T-cell (primary cell): ENCODE measurements at regions not wholly inside any gene's neighbourhood (a gene's known extent, or its start where the extent isn't known, plus 50 kb on each side); places are given as distances from the start of the nearest gene placed in this dataset.

Experiments
- ATAC-seq, 4 experiments: fragments of 200-7000 bp in 3 of 4; fragments of 150-1000 bp in 1 of 4; cut with Tn5 transposase; replicated peaks in 1 of 4; 1 replicate in 3 of 4; 2 replicates in 1 of 4; pipeline ENCODE4 v1.10.0; 2021; ENCODE audit warnings: moderate library complexity in 3 of 4, mild to moderate bottlenecking in 2 of 4, moderate number of reproducible peaks in 1 of 4
- CTCF ChIA-PET, 2 donors: fragments of 300-600 bp; sonication (Branson Sonifier 250); formaldehyde crosslinking; loops; one replicate each; lab custom pipeline; 2022; ENCODE audit warnings: antibody characterized with exemption in 2 of 2; lab: Charles Lee
- POLR2A ChIA-PET, 2 donors: fragments of 300-600 bp; sonication (Branson Sonifier 250); formaldehyde crosslinking; loops; one replicate each; lab custom pipeline; 2022; ENCODE audit warnings: antibody characterized with exemption in 2 of 2; lab: Charles Lee
- DNase-seq, 35 experiments: peaks; one replicate each; pipeline versions ENCODE4 v3.0.0 to v3.0.0-alpha.2; 2013 to 2023
- H3K27ac ChIP-seq: one replicate; pipeline ENCODE4 v1.5.1; 2013; ENCODE audit warnings: low read length
- H3K27me3 ChIP-seq, 2 experiments: replicated peaks in 1 of 2; 1 replicate in 1 of 2; 2 replicates in 1 of 2; pipeline versions ENCODE4 v1.6.1 to v1.7.0; 2013; ENCODE audit warnings: low read length in 1 of 2, mixed read lengths in 1 of 2; ENCODE audit not compliant: control insufficient read depth in 2 of 2, insufficient read depth in 2 of 2; ENCODE audit errors: extremely low read depth in 1 of 2
- H3K36me3 ChIP-seq, 2 donors: 1 replicate in 1 of 2; 2 replicates in 1 of 2; pipeline versions ENCODE4 v1.6.1 to v1.7.0; 2013; ENCODE audit warnings: low read length in 1 of 2; ENCODE audit not compliant: control insufficient read depth in 2 of 2, insufficient read depth in 1 of 2; ENCODE audit errors: extremely low read depth in 1 of 2
- H3K4me1 ChIP-seq, 2 experiments: 1 replicate in 1 of 2; 2 replicates in 1 of 2; pipeline versions ENCODE4 v1.6.1 to v1.7.0; 2013; ENCODE audit warnings: low read length in 2 of 2, mixed read lengths in 1 of 2; ENCODE audit not compliant: insufficient read depth in 2 of 2, control insufficient read depth in 1 of 2; ENCODE audit errors: extremely low read depth in 1 of 2
- H3K4me3 ChIP-seq, 2 donors: 1 replicate in 1 of 2; 2 replicates in 1 of 2; pipeline versions ENCODE4 v1.5.1 to v1.7.0; 2013; ENCODE audit warnings: mild to moderate bottlenecking in 2 of 2, low read length in 1 of 2, moderate library complexity in 1 of 2; ENCODE audit not compliant: control insufficient read depth in 1 of 2; ENCODE audit errors: extremely low read depth in 1 of 2
- H3K9me3 ChIP-seq: 2 replicates; pipeline ENCODE4 v1.7.0; 2013
- H3K27ac Mint-ChIP-seq, 2 donors: one replicate each; pipeline ENCODE4 v1.8.0; 2020 to 2021; ENCODE audit warnings: mild to moderate bottlenecking in 2 of 2, mixed read lengths in 2 of 2
- H3K27me3 Mint-ChIP-seq, 2 donors: one replicate each; pipeline ENCODE4 v1.8.0; 2021 to 2022; ENCODE audit warnings: mixed read lengths in 2 of 2
- H3K36me3 Mint-ChIP-seq: one replicate; pipeline ENCODE4 v1.8.0; 2021; ENCODE audit warnings: mixed read lengths
- H3K4me1 Mint-ChIP-seq, 3 donors: one replicate each; pipeline ENCODE4 v1.8.0; 2020 to 2022; ENCODE audit warnings: mixed read lengths in 3 of 3, mild to moderate bottlenecking in 1 of 3
- H3K4me3 Mint-ChIP-seq, 3 donors: one replicate each; pipeline ENCODE4 v1.8.0; 2020 to 2022; ENCODE audit warnings: mild to moderate bottlenecking in 3 of 3, mixed read lengths in 3 of 3, moderate library complexity in 3 of 3
- H3K9me3 Mint-ChIP-seq, 3 donors: one replicate each; pipeline ENCODE4 v1.8.0; 2020 to 2022; ENCODE audit warnings: mixed read lengths in 3 of 3
- WGBS: methylation state at CpG from one replicate; pipeline ENCODE4 v1.1.5; 2013; ENCODE audit warnings: missing lambda C conversion rate; ENCODE audit not compliant: insufficient coverage; 5-methylcytosine and 5-hydroxymethylcytosine counted together

DNA sequence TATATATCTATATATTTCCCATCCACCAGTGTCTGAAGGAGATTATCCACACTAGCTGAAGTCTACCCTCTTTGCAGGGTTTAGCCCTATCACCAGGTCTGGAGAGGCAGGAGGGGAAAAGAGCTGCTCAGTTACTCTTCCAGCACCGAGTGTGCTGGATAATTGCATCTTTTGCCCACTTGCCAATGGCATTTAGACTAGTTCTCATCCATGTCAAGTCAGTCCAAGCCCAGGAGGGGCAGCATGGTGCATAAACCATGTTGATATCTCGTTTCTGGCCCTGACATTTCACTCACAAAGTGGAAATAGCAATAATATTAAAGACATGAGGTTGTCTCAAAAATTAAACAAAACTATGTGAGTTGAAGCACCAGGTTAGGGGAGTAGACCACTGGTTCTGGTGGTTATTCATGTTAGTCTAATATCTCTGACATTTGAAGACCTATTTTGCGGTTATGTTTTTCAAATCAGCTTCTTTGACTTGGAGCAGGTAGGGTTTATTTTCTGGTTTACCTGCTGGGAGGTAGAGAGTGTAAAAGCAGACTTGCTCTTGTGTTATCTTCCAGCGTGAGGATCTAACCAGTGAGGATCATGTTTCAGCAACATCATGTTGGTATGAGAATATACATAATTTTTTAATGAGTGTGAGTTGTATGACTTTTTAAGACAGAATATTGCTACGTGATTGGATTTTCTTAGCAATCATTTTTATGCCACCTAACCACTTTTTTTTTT lies 273.2 kb upstream of the KIRREL3 start:
- WGBS, result 79% methylated on average over 3 of the region's 5 CpGs
- ChIA-PET CTCF (no interaction called here), POLR2A (no interaction called here)
- no peak for DNase-seq
- H3K9me3 Mint-ChIP-seq, result peaks cover 0 to 6% (median 4%) of the 10 kb centered on the region in 3 donors
- H3K27me3 Mint-ChIP-seq, result peaks cover 0 to 12% of the 10 kb centered on the region in 2 donors
- ATAC-seq, result no peak
- Histone ChIP-seq H3K27me3 (peaks cover 0 to 3% of the 10 kb centered on the region in 2 experiments), H3K27ac (no peak overlapping the region), H3K4me3 (no peak overlapping the region), H3K9me3 (no peaks in the 10 kb centered on the region), H3K4me1 (no peaks in the 10 kb centered on the region), H3K36me3 (no peaks in the 10 kb centered on the region)
- H3K4me3 Mint-ChIP-seq, result no peak overlapping the region
- H3K27ac Mint-ChIP-seq, result no peak overlapping the region
- H3K36me3 Mint-ChIP-seq, result no peaks in the 10 kb centered on the region
- no peaks in the 10 kb centered on the region for H3K4me1 Mint-ChIP-seq

DNA sequence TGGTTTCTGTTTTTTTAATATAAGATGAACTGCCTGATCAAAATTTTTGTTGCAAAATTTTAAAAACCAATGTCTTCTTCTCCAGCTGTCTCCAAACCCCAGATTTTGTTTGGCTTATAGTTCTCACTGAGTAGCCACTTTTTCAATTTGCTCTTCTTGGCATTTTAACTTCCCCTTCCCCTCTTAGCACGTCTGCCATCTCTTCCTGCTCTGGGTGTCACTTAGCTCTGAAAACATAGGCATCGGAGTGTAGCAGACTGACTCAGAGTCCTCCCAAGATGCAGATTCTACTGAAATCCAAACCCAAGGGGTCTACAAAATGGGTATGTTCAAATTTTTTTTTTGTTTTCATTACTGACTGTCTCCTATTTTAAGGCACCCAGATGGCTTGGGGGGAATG lies 270.3 kb upstream of the KIRREL3 start:
- Mint-ChIP-seq H3K36me3 (no peaks in the 10 kb centered on the region), H3K27ac (no peak overlapping the region), H3K4me1 (no peaks in the 10 kb centered on the region), H3K4me3 (no peak overlapping the region), H3K9me3 (peaks cover 0 to 6% (median 4%) of the 10 kb centered on the region in 3 donors), H3K27me3 (peaks cover 0 to 9% of the 10 kb centered on the region in 2 donors)
- Histone ChIP-seq H3K4me1 (no peaks in the 10 kb centered on the region), H3K4me3 (no peak overlapping the region), H3K27ac (no peak overlapping the region), H3K36me3 (no peaks in the 10 kb centered on the region), H3K27me3 (peaks cover 0 to 3% of the 10 kb centered on the region in 2 experiments), H3K9me3 (no peaks in the 10 kb centered on the region)
- ChIA-PET POLR2A (no interaction called here), CTCF (no interaction called here)
- DNase-seq (no peak), ATAC-seq (no peak)
- WGBS, result no CpG with 5 or more reads among the region's 2 CpGs

DNA sequence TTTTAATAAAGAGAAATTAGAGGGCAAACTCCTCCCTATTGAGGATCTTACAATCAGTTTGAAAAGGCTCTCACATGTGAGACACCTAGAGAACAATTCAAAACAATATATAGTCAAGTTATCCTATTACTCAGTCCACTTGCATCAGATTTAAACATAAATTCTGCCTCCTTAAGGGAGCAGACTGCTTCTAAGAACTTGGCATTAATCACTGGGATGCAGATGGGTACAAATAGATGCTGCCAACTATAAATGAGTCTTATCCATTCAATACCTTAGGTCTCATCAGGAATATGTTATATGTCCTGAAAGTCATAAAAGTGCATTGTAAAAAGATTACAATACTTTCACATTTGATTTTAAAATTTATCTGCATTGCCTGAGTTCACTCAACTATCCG lies 269.3 kb upstream of the KIRREL3 start:
- WGBS, result no CpG with 5 or more reads among the region's 1 CpG
- ChIA-PET POLR2A (no interaction called here), CTCF (no interaction called here)
- no peak overlapping the region for H3K4me3 ChIP-seq
- Mint-ChIP-seq H3K27ac (no peak overlapping the region), H3K36me3 (no peaks in the 10 kb centered on the region), H3K9me3 (peaks cover 0 to 6% (median 3%) of the 10 kb centered on the region in 3 donors), H3K27me3 (peaks cover 0 to 7% of the 10 kb centered on the region in 2 donors), H3K4me3 (no peak overlapping the region), H3K4me1 (no peaks in the 10 kb centered on the region)
- no peak overlapping the region for H3K27ac ChIP-seq
- no peaks in the 10 kb centered on the region for H3K36me3 ChIP-seq
- H3K27me3 ChIP-seq, result no peaks in the 10 kb centered on the region
- no peaks in the 10 kb centered on the region for H3K9me3 ChIP-seq
- H3K4me1 ChIP-seq, result no peaks in the 10 kb centered on the region
- DNase-seq (no peak), ATAC-seq (no peak)

DNA sequence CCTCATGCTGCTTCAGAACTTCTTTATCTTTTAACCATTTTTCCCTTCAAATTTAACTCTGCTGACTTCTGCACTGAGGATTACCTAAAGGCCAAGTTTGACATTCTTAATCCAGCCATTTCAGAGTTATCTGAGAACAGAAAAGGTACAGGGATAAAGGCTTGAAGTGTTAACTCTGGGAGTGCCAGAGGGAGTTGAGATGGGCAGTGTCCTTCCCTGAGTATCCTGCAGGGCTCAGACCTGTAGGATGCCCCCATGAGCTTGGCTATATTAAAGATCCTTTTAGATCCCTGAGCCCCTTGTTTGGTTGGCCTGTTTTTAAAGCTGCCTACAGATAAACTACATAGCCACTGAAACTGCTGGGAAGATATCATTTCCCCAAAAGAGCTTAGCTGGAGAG lies 268.4 kb upstream of the KIRREL3 start:
- H3K9me3 ChIP-seq, result no peaks in the 10 kb centered on the region
- DNase-seq, result no peak
- H3K4me1 Mint-ChIP-seq, result no peaks in the 10 kb centered on the region
- peaks cover 0 to 6% (median 2%) of the 10 kb centered on the region in 3 donors for H3K9me3 Mint-ChIP-seq
- no peak overlapping the region for H3K4me3 ChIP-seq
- H3K36me3 ChIP-seq, result no peaks in the 10 kb centered on the region
- POLR2A ChIA-PET, result no interaction called here
- H3K4me1 ChIP-seq, result no peaks in the 10 kb centered on the region
- no peak for ATAC-seq
- H3K27ac ChIP-seq, result no peak overlapping the region
- H3K27me3 ChIP-seq, result no peaks in the 10 kb centered on the region
- H3K27me3 Mint-ChIP-seq, result peaks cover 0 to 4% of the 10 kb centered on the region in 2 donors
- no peaks in the 10 kb centered on the region for H3K36me3 Mint-ChIP-seq
- no peak overlapping the region for H3K27ac Mint-ChIP-seq
- CTCF ChIA-PET, result no interaction called here
- H3K4me3 Mint-ChIP-seq, result no peak overlapping the region

DNA sequence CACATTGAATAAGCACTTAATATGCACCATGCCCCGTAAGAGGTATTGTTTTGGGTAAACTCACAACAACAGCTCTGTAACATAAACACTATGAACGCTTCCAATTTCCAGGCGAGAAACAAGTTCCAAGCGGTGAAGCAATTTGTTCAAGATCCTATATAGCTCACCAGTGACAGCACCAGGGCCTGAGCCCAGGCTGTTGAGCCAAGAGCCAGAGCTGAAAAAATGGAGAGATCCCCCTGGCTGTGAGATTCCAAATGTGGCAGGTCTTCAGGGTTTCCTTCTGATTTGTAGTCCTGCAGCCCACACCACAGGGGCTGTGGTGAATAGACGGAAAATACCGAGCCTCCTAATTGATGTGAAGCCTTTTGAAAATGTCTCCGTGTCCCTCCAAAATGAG lies 268.0 kb upstream of the KIRREL3 start:
- Mint-ChIP-seq H3K27ac (no peak overlapping the region), H3K4me1 (no peaks in the 10 kb centered on the region), H3K36me3 (no peaks in the 10 kb centered on the region), H3K9me3 (peaks cover 0 to 6% (median 2%) of the 10 kb centered on the region in 3 donors), H3K4me3 (no peak overlapping the region), H3K27me3 (peaks cover 0 to 4% of the 10 kb centered on the region in 2 donors)
- no peaks in the 10 kb centered on the region for H3K36me3 ChIP-seq
- no peak for ATAC-seq
- ChIA-PET POLR2A (no interaction called here), CTCF (no interaction called here)
- DNase-seq, result no peak
- no peak overlapping the region for H3K4me3 ChIP-seq
- no peaks in the 10 kb centered on the region for H3K27me3 ChIP-seq
- no peaks in the 10 kb centered on the region for H3K9me3 ChIP-seq
- no peak overlapping the region for H3K27ac ChIP-seq
- 71% methylated on average over 1 of the region's 7 CpGs for WGBS
- H3K4me1 ChIP-seq, result no peaks in the 10 kb centered on the region

DNA sequence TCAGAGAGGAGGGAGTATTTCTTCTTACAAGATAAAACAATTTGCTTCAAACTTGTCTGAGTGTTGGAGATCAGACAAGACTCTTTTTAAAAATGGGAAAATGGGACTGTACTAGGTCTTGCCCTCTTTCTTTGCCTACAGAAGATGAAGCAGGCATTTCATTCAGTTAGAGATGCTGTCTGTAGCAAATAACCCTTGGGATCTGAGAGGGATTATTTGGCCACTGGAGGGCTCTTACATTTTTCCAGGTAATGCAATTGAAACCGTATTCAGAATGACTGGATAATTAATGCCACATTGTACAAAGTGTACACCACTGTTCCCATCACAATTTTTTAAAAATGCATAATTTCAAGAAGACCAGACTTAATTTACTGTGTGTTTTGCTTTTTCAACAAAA lies 258.5 kb upstream of the KIRREL3 start:
- peaks cover 0 to 11% (median 3%) of the 10 kb centered on the region in 3 donors for H3K9me3 Mint-ChIP-seq
- H3K4me1 Mint-ChIP-seq, result no peaks in the 10 kb centered on the region
- H3K36me3 ChIP-seq, result no peaks in the 10 kb centered on the region
- ChIA-PET POLR2A (no interaction called here), CTCF (no interaction called here)
- no peak overlapping the region for H3K27ac ChIP-seq
- no peak for DNase-seq
- H3K4me3 ChIP-seq, result no peak overlapping the region
- no peaks in the 10 kb centered on the region for H3K27me3 ChIP-seq
- peaks cover 0 to 10% of the 10 kb centered on the region in 2 donors for H3K27me3 Mint-ChIP-seq
- no peak overlapping the region for H3K27ac Mint-ChIP-seq
- ATAC-seq, result no peak
- 60% methylated on average over 1 of the region's 1 CpG for WGBS
- no peak overlapping the region for H3K4me3 Mint-ChIP-seq
- H3K36me3 Mint-ChIP-seq, result no peaks in the 10 kb centered on the region
- no peaks in the 10 kb centered on the region for H3K9me3 ChIP-seq
- H3K4me1 ChIP-seq, result no peaks in the 10 kb centered on the region
